ENCODE measurements at regions not wholly inside any gene's neighbourhood (a gene's known extent, or its start where the extent isn't known, plus 50 kb on each side); places are given as distances from the start of the nearest gene placed in this dataset.

DNA sequence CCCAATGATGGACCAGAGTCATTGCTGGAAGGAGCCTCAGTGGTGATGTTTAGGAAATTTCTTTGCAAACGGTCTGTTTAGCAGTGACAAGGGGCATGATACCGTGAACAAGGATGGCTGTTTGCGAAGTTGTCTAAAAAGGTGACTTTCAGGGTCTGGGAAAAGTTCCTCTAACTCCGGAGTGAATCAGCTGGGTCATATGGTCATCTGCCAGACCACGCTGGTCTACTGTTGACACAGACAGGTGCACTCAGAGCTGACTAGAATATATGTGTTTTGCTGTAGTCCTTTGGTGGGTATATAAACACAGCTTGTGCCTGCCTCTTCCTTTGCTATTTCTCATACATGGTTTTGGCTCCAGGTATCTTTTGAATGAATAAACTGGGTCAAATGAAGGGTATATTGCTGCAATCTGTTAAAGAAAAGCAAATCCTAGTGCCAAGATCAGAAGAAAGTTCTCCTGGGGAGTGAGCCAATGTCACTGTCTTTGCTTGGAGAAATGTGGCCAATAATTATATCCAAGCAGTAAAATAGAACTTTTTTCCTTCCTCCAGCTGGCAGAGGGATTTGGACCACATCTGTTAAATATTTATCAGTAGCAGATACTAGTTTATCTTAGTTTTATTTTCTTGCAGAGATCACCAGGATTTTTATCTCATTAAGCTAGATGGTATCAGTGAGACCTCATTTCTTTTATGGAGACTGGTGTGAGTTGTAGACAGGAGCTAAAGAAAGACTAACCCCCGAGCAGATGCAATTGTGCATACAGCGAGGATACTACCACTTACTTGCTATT is 286.0 kb downstream of the TRIB2 start:
- Histone ChIP-seq H3K9me3 (ENCODE audit: low read depth) (no peaks in the 10 kb centered on the region), H2AFZ (replicated peaks) (no peak overlapping the region), H3K27ac (no peak overlapping the region), H3K4me1 (peaks cover 8% of the 10 kb centered on the region), H3K4me2 (no peak overlapping the region), H3K27me3 (no peaks in the 10 kb centered on the region), H3F3A (ENCODE audit: low read depth) (peaks cover 5% of the 10 kb centered on the region), H3K79me2 (ENCODE audit: low read depth) (no peaks in the 10 kb centered on the region), H3K9ac (no peak overlapping the region), H4K20me1 (ENCODE audit: low read depth) (no peaks in the 10 kb centered on the region), H3K4me3 (no peak overlapping the region), H3K36me3 (no peaks in the 10 kb centered on the region)
- no peak for DNase-seq (ENCODE audit: low spot score)
- no peak overlapping the region for H3K4me3 Mint-ChIP-seq
- H3K36me3 Mint-ChIP-seq: no peaks in the 10 kb centered on the region
- TF ChIP-seq, protein P1, sequence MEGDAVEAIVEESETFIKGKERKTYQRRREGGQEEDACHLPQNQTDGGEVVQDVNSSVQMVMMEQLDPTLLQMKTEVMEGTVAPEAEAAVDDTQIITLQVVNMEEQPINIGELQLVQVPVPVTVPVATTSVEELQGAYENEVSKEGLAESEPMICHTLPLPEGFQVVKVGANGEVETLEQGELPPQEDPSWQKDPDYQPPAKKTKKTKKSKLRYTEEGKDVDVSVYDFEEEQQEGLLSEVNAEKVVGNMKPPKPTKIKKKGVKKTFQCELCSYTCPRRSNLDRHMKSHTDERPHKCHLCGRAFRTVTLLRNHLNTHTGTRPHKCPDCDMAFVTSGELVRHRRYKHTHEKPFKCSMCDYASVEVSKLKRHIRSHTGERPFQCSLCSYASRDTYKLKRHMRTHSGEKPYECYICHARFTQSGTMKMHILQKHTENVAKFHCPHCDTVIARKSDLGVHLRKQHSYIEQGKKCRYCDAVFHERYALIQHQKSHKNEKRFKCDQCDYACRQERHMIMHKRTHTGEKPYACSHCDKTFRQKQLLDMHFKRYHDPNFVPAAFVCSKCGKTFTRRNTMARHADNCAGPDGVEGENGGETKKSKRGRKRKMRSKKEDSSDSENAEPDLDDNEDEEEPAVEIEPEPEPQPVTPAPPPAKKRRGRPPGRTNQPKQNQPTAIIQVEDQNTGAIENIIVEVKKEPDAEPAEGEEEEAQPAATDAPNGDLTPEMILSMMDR (IDR thresholded peaks at IDR 0.05): no peak
- no peak for TF ChIP-seq EZH2 (IDR thresholded peaks at IDR 0.05)
- H3K27ac Mint-ChIP-seq: no peak overlapping the region
- H3K4me1 Mint-ChIP-seq: peaks cover 23% of the 10 kb centered on the region
- H3K27me3 Mint-ChIP-seq (ENCODE audit: insufficient read depth, low read depth): peaks cover 10% of the 10 kb centered on the region
- H3K9me3 Mint-ChIP-seq: no peaks in the 10 kb centered on the region

DNA sequence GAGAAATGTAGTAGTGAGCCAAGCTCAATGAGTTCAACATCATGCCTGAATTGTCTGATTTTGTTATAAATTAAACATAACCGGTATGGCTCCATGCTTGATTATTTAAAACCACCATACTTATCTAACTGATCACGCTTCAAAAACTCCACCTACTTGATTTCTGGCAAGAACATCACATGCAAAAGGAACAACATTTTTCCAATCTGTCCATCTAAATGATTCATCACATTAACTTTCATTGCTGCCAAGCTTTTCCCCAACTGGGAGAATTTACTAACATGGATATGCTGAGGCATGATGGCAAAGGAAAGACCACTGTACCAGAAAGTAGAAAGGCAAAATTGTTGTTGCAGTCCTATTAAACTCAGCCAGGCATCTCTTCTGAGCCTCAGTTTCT is 286.8 kb downstream of the TRIB2 start:
- Histone ChIP-seq H3K79me2 (ENCODE audit: low read depth) (no peaks in the 10 kb centered on the region), H3K4me3 (no peak overlapping the region), H3F3A (ENCODE audit: low read depth) (peaks cover 5% of the 10 kb centered on the region), H3K27me3 (no peaks in the 10 kb centered on the region), H3K4me2 (no peak overlapping the region), H3K27ac (no peak overlapping the region), H3K9me3 (ENCODE audit: low read depth) (no peaks in the 10 kb centered on the region), H4K20me1 (ENCODE audit: low read depth) (no peaks in the 10 kb centered on the region), H3K4me1 (peaks cover 8% of the 10 kb centered on the region), H2AFZ (replicated peaks) (no peak overlapping the region), H3K36me3 (no peaks in the 10 kb centered on the region), H3K9ac (no peak overlapping the region)
- Mint-ChIP-seq H3K4me1 (peaks cover 27% of the 10 kb centered on the region), H3K36me3 (no peaks in the 10 kb centered on the region), H3K27me3 (ENCODE audit: insufficient read depth, low read depth) (peaks cover 11% of the 10 kb centered on the region), H3K9me3 (no peaks in the 10 kb centered on the region), H3K27ac (no peak overlapping the region), H3K4me3 (no peak overlapping the region)
- TF ChIP-seq, protein P1 (IDR thresholded peaks at IDR 0.05): no peak
- TF ChIP-seq EZH2 (IDR thresholded peaks at IDR 0.05) (no peak), EZH2phosphoT487 (IDR thresholded peaks at IDR 0.05) (no peak)
- no peak for DNase-seq (ENCODE audit: low spot score)

DNA sequence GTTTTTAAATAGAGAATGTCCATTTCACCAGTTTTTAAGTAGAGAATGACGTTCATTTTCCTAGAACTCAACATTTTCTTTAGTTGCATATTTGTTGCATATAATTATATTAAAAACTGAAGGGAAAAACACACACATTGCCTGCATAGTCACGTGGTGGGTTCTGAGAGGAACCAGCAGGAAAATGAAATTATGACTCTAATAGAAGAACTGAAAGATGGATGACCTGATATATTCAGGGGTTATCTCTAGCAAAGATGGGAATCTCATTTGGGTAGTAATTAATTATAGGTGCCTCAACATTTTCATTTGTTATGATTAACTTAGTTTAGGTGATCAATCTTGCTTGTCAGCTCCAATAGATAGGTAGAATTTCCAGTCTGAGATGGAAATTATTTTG is 288.3 kb downstream of the TRIB2 start:
- H3K4me3 Mint-ChIP-seq: no peak overlapping the region
- no peak overlapping the region for H3K27ac ChIP-seq
- no peak overlapping the region for H3K27ac Mint-ChIP-seq
- H2AFZ ChIP-seq (replicated peaks): no peak overlapping the region
- no peak overlapping the region for H3K4me2 ChIP-seq
- H3F3A ChIP-seq (ENCODE audit: low read depth): peaks cover 5% of the 10 kb centered on the region
- H3K4me1 Mint-ChIP-seq: peaks cover 35% of the 10 kb centered on the region
- TF ChIP-seq EZH2 (IDR thresholded peaks at IDR 0.05): no peak
- H3K27me3 ChIP-seq: no peaks in the 10 kb centered on the region
- H3K36me3 ChIP-seq: no peaks in the 10 kb centered on the region
- no peak for DNase-seq (ENCODE audit: low spot score)
- no peaks in the 10 kb centered on the region for H3K79me2 ChIP-seq (ENCODE audit: low read depth)
- H4K20me1 ChIP-seq (ENCODE audit: low read depth): no peaks in the 10 kb centered on the region
- H3K9ac ChIP-seq: no peak overlapping the region
- peaks cover 11% of the 10 kb centered on the region for H3K27me3 Mint-ChIP-seq (ENCODE audit: insufficient read depth, low read depth)
- no peaks in the 10 kb centered on the region for H3K9me3 Mint-ChIP-seq
- no peaks in the 10 kb centered on the region for H3K9me3 ChIP-seq (ENCODE audit: low read depth)
- no peak overlapping the region for H3K4me3 ChIP-seq
- no peaks in the 10 kb centered on the region for H3K36me3 Mint-ChIP-seq
- peaks cover 3% of the 10 kb centered on the region for H3K4me1 ChIP-seq

DNA sequence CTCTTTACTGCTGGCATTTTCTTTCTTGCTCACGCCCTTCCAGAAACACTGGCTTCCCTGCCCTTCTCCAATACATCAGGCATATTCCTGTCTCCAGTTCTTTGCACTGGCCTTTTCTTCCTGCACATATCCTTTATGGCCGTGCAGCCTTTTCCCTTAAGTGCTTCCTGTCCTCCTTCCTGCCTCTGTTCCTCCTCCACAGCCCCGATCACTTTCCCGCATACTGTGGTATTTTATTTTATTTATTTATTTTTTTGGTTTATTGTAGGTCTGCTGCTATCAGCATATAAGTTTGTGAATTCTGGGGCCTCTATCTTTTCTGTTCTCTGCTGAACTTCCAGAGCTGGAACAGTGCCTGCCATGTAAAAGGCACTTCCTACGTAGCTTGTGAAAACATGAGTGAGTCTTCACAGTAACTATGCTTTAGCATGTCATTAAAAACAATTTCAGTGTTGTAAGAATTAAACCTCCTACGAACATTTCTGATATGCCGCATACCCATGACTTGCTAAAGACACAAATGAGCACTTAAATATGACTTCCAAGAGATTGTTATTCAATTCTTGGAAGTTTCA is 289.1 kb downstream of the TRIB2 start:
- no peaks in the 10 kb centered on the region for H3K4me1 ChIP-seq
- no peak overlapping the region for H3K4me2 ChIP-seq
- Mint-ChIP-seq H3K27me3 (ENCODE audit: insufficient read depth, low read depth) (peaks cover 8% of the 10 kb centered on the region), H3K27ac (no peak overlapping the region), H3K9me3 (no peaks in the 10 kb centered on the region), H3K4me1 (peaks cover 29% of the 10 kb centered on the region), H3K4me3 (no peak overlapping the region), H3K36me3 (no peaks in the 10 kb centered on the region)
- H3K9me3 ChIP-seq (ENCODE audit: low read depth): no peaks in the 10 kb centered on the region
- no peaks in the 10 kb centered on the region for H3K79me2 ChIP-seq (ENCODE audit: low read depth)
- H3K4me3 ChIP-seq: no peak overlapping the region
- H3K27me3 ChIP-seq: no peaks in the 10 kb centered on the region
- no peak overlapping the region for H3K9ac ChIP-seq
- H4K20me1 ChIP-seq (ENCODE audit: low read depth): no peaks in the 10 kb centered on the region
- no peaks in the 10 kb centered on the region for H3K36me3 ChIP-seq
- H2AFZ ChIP-seq (replicated peaks): no peak overlapping the region
- no peak for DNase-seq (ENCODE audit: low spot score)
- H3K27ac ChIP-seq: no peak overlapping the region
- TF ChIP-seq EZH2phosphoT487 (IDR thresholded peaks at IDR 0.05) (no peak), EZH2 (IDR thresholded peaks at IDR 0.05) (no peak)
- TF ChIP-seq, protein P1 (IDR thresholded peaks at IDR 0.05): no peak
- H3F3A ChIP-seq (ENCODE audit: low read depth): peaks cover 5% of the 10 kb centered on the region
